Breast epithelium (tissue), 3 donors: ENCODE measurements at regions not wholly inside any gene's neighbourhood (a gene's known extent, or its start where the extent isn't known, plus 50 kb on each side); places are given as distances from the start of the nearest gene placed in this dataset.
"Not testable (repeated sequence)": the region's sequence is repeated elsewhere in the genome, so short reads cannot be mapped to it uniquely, and the experiment has no call there.

Source experiments
- POLR2AphosphoS5 ChIP-seq, 3 donors: sonication (generic); formaldehyde crosslinking; IDR thresholded peaks; one replicate each; pipeline ENCODE4 v1.6.1; 2017; ENCODE audit warnings: antibody characterized with exemption in 3 of 3
- TF ChIP-seq, protein P1 (sequence below), 3 donors: fragments of 450-650 bp; IDR thresholded peaks; one replicate each; pipeline ENCODE4 v1.5.1; 2016 to 2017; ENCODE audit warnings: antibody characterized with exemption in 3 of 3, mild to moderate bottlenecking in 3 of 3, moderate library complexity in 3 of 3

DNA sequence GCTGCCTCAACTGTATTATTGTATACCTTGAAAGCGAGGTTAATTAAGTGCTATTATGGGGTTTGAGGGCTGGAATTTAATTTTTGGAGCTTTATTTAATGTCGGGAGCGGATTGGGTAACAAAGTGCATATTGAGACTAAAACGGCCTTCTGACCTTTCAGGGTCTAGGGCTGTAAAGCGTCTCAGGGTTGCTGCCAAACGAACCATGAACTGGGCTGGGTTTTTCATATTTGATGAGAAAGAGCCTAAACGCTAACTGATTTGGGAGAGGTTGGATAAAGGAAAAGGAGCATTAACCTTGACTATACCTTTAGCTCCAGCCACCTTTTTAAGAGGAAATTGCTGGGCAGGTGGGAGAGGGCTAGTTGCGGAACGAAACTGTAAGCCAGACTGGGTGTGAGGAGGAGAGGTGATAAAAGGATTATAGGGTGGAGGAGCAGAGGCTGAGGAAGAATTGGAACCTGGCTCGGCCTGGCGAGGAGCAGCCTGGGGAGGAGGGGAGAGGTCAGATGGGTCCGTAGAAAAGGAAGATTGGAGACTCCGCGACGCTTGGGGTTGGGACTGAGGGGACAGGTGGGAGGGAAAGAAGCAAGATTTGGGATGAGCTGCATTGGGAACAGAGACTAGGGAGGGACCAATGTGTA lies 209.0 kb upstream of the ELL2 start:
- TF ChIP-seq, protein P1, sequence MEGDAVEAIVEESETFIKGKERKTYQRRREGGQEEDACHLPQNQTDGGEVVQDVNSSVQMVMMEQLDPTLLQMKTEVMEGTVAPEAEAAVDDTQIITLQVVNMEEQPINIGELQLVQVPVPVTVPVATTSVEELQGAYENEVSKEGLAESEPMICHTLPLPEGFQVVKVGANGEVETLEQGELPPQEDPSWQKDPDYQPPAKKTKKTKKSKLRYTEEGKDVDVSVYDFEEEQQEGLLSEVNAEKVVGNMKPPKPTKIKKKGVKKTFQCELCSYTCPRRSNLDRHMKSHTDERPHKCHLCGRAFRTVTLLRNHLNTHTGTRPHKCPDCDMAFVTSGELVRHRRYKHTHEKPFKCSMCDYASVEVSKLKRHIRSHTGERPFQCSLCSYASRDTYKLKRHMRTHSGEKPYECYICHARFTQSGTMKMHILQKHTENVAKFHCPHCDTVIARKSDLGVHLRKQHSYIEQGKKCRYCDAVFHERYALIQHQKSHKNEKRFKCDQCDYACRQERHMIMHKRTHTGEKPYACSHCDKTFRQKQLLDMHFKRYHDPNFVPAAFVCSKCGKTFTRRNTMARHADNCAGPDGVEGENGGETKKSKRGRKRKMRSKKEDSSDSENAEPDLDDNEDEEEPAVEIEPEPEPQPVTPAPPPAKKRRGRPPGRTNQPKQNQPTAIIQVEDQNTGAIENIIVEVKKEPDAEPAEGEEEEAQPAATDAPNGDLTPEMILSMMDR (IDR thresholded peaks at IDR 0.05): not testable (repeated sequence)
- not testable (repeated sequence) for TF ChIP-seq POLR2AphosphoS5 (IDR thresholded peaks at IDR 0.05)
